WTC11 (cell line): ENCODE measurements at regions not wholly inside any gene's neighbourhood (a gene's known extent, or its start where the extent isn't known, plus 50 kb on each side); places are given as distances from the start of the nearest gene placed in this dataset.

Experiments
- ATF2 ChIP-seq: sonication (generic); formaldehyde crosslinking; IDR thresholded peaks from 2 replicates; pipeline ENCODE4 v1.8.1; 2022; ENCODE audit warnings: low read depth, missing genetic modification reagents, borderline replicate concordance
- CTCF ChIP-seq: fragments of 200-600 bp; IDR thresholded peaks from 2 replicates; pipeline ENCODE4 v1.8.0; 2022; ENCODE audit warnings: antibody characterized with exemption
- ESRRA ChIP-seq: sonication (generic); formaldehyde crosslinking; IDR thresholded peaks from 2 replicates; pipeline ENCODE4 v1.8.1; 2022; ENCODE audit warnings: mild to moderate bottlenecking, missing genetic modification reagents, borderline replicate concordance
- ETV6 ChIP-seq: sonication (generic); formaldehyde crosslinking; IDR thresholded peaks from 2 replicates; pipeline ENCODE4 v1.8.1; 2022; ENCODE audit warnings: mild to moderate bottlenecking, missing genetic modification reagents
- FOXK1 ChIP-seq: sonication (generic); formaldehyde crosslinking; IDR thresholded peaks from 2 replicates; pipeline ENCODE4 v1.8.0; 2022; ENCODE audit warnings: mild to moderate bottlenecking, moderate library complexity, missing genetic modification reagents
- HMGA2 ChIP-seq: fragments of 250-450 bp; sonication (Bioruptor Pico); IDR thresholded peaks from 2 replicates; pipeline ENCODE4 v1.4.0; 2021; ENCODE audit warnings: mild to moderate bottlenecking, moderate library complexity
- JUN ChIP-seq: sonication (generic); formaldehyde crosslinking; IDR thresholded peaks from 2 replicates; pipeline ENCODE4 v1.8.0; 2023; ENCODE audit warnings: mild to moderate bottlenecking, missing genetic modification reagents
- MAX ChIP-seq: sonication (generic); formaldehyde crosslinking; IDR thresholded peaks from 2 replicates; pipeline ENCODE4 v1.8.0; 2022; ENCODE audit warnings: mild to moderate bottlenecking, missing genetic modification reagents
- NFE2L1 ChIP-seq: sonication (generic); formaldehyde crosslinking; IDR thresholded peaks from 2 replicates; pipeline ENCODE4 v1.8.1; 2023; ENCODE audit warnings: missing genetic modification reagents
- NFYB ChIP-seq: sonication (generic); formaldehyde crosslinking; conservative IDR thresholded peaks from 2 replicates; pipeline ENCODE4 v1.8.0; 2022; ENCODE audit warnings: low read depth, missing genetic modification reagents
- USF2 ChIP-seq: sonication (generic); formaldehyde crosslinking; IDR thresholded peaks from 2 replicates; pipeline ENCODE4 v1.8.1; 2023; ENCODE audit warnings: mild to moderate bottlenecking, missing genetic modification reagents, moderate library complexity
- ZNF138 ChIP-seq: sonication (generic); formaldehyde crosslinking; conservative IDR thresholded peaks from 2 replicates; pipeline ENCODE4 v1.8.1; 2022; ENCODE audit warnings: mild to moderate bottlenecking, moderate library complexity, missing genetic modification reagents

- TF ChIP-seq NFE2L1 (CRISPR knock-in tag) (no peak), CTCF (no peak), ESRRA (CRISPR knock-in tag) (no peak), ZNF138 (CRISPR knock-in tag) (no peak), MAX (CRISPR knock-in tag) (no peak), FOXK1 (CRISPR knock-in tag) (no peak), USF2 (CRISPR knock-in tag) (no peak), HMGA2 (CRISPR knock-in tag) (no peak), JUN (CRISPR knock-in tag) (no peak), ETV6 (CRISPR knock-in tag) (no peak), ATF2 (CRISPR knock-in tag) (no peak), NFYB (CRISPR knock-in tag) (no peak)
Observed at GRCh38 chr2:79387431-79387830, 125.4 kb upstream of the CTNNA2 start.
